K562 (cell line): ENCODE measurements at regions not wholly inside any gene's neighbourhood (a gene's known extent, or its start where the extent isn't known, plus 50 kb on each side); places are given as distances from the start of the nearest gene placed in this dataset.

Source experiments
- BCLAF1 ChIP-seq, 2 experiments: fragments of 450-650 bp in 1 of 2; IDR thresholded peaks; 2 replicates each; pipeline ENCODE4 v1.6.1; 2011 to 2017; ENCODE audit warnings: low read depth in 2 of 2, antibody characterized with exemption in 1 of 2, borderline replicate concordance in 1 of 2, low read length in 1 of 2, mild to moderate bottlenecking in 1 of 2, mixed read lengths in 1 of 2; ENCODE audit not compliant: control insufficient read depth in 1 of 2
- CEBPG ChIP-seq, 3 experiments: fragments of 200-800 bp in 1 of 3; sonication (Bioruptor generic) in 1 of 3; sonication (generic) in 1 of 3; formaldehyde crosslinking in 1 of 3; IDR thresholded peaks in 2 of 3; conservative IDR thresholded peaks in 1 of 3; 2 replicates each; pipeline versions ENCODE4 v1.6.1 to v1.8.0; 2016 to 2022; ENCODE audit warnings: missing compliant biosample characterization in 2 of 3, missing genetic modification characterization in 2 of 3, mild to moderate bottlenecking in 1 of 3, missing genetic modification reagents in 1 of 3
- ETV6 ChIP-seq, 3 experiments: fragments of 150-350 bp in 1 of 3; sonication (generic) in 1 of 3; formaldehyde crosslinking in 1 of 3; IDR thresholded peaks; 2 replicates each; pipeline versions ENCODE4 v1.6.1 to v1.8.0; 2014 to 2022; ENCODE audit warnings: borderline replicate concordance in 2 of 3, low read depth in 2 of 3, antibody characterized with exemption in 1 of 3, low read length in 1 of 3, mild to moderate bottlenecking in 1 of 3, missing genetic modification reagents in 1 of 3
- POLR2A ChIP-seq: fragments of 450-650 bp; conservative IDR thresholded peaks from 2 replicates; pipeline ENCODE4 v1.6.1; 2016
- SMAD4 ChIP-seq: fragments of 250-450 bp; sonication (Bioruptor Pico); conservative IDR thresholded peaks from 2 replicates; pipeline ENCODE4 v1.8.0; 2021; ENCODE audit warnings: inconsistent platforms, mild to moderate bottlenecking, moderate library complexity
- ZBTB7A ChIP-seq: IDR thresholded peaks from 2 replicates; pipeline ENCODE4 v1.6.1; 2011; ENCODE audit warnings: low read depth, mild to moderate bottlenecking, low read length, moderate library complexity, borderline replicate concordance; ENCODE audit not compliant: control insufficient read depth
- ZNF512 ChIP-seq: IDR thresholded peaks from 2 replicates; pipeline ENCODE4 v1.6.1; 2016; ENCODE audit warnings: missing genetic modification characterization, missing compliant biosample characterization

DNA sequence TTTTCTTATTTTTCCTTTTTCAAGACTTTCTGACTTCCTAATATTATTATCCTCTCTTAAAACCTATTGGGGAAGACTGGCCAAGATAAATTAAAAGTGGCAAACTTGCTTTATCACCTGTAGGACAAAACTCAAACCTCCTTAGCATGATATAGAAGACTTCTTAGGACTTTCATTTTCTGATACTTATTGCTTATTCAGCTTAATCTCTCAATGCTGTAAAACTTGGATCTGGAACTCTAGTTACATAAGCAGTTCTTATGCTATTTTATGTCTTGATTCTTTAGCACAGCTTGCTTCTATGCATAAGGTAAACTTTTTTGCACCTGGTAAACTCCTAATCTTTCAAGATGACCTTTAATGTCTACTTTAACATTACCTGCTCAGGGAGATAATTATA, 382.3 kb upstream of the LRRC7 start:
- TF ChIP-seq ZNF512 (tag) = no peak
- no peak for TF ChIP-seq BCLAF1 (IDR thresholded peaks at IDR 0.05; ENCODE audit: borderline replicate concordance in 1 of 2, control insufficient read depth in 1 of 2, low read depth in 2 of 2, low read length in 1 of 2)
- TF ChIP-seq POLR2A = no peak
- no peak for TF ChIP-seq ETV6 (IDR thresholded peaks at IDR 0.05; ENCODE audit: borderline replicate concordance in 1 of 2, low read depth in 2 of 2, low read length in 1 of 2)
- no peak for TF ChIP-seq ETV6 (CRISPR knock-in tag; IDR thresholded peaks at IDR 0.05; ENCODE audit: borderline replicate concordance)
- no peak for TF ChIP-seq SMAD4
- TF ChIP-seq CEBPG (CRISPR knock-in tag; IDR thresholded peaks at IDR 0.05) = no peak
- TF ChIP-seq CEBPG (tag; conservative IDR thresholded peaks at IDR 0.05 in 1 of 2, IDR thresholded peaks at IDR 0.05 in 1 of 2) = no peak
- TF ChIP-seq ZBTB7A = no peak
